GM12864 (cell line): ENCODE measurements at regions not wholly inside any gene's neighbourhood (a gene's known extent, or its start where the extent isn't known, plus 50 kb on each side); places are given as distances from the start of the nearest gene placed in this dataset.
"Not testable (repeated sequence)": the region's sequence is repeated elsewhere in the genome, so short reads cannot be mapped to it uniquely, and the experiment has no call there.

Experiments used
- DNase-seq: peaks from one replicate; pipeline ENCODE4 v3.0.0-alpha.2; 2011; ENCODE audit warnings: low read depth
- H3K4me3 ChIP-seq: 2 replicates; pipeline ENCODE4 v1.5.1; 2011; ENCODE audit warnings: mild to moderate bottlenecking, low read depth, low read length, control low read depth
- CTCF ChIP-seq: IDR thresholded peaks from 2 replicates; pipeline ENCODE4 v1.5.1; 2011; ENCODE audit warnings: low read depth, mild to moderate bottlenecking, moderate library complexity, low read length, control low read depth, inconsistent platforms; ENCODE audit errors: missing control alignments

- no peak for TF ChIP-seq CTCF
- DNase-seq = no peak
- no peak overlapping the region for H3K4me3 ChIP-seq
Observed at GRCh38 chr16:48961546-48961945, 320.1 kb downstream of the CBLN1 start.

DNA sequence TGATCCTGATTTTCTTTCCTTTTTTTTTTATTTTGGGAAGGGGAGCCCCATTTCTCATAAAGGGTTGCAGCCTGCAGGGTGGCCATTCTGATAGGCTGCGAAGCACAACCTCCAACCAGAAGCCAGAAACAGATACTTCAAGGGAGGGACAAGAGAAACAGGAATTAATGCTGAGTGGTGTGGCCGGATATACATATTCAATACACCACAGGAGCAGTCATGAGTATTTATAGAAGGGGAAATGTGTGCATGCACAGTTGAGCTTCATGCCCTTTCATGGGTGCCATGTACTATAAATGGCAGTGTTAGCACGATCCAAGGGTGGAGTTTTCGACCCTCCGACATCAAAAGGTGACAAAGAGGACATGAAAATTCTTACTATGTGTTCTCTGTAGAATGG lies 320.8 kb downstream of the CBLN1 start:
- no peak for TF ChIP-seq CTCF
- H3K4me3 ChIP-seq = no peak overlapping the region
- DNase-seq = peak; percentile 22

DNA sequence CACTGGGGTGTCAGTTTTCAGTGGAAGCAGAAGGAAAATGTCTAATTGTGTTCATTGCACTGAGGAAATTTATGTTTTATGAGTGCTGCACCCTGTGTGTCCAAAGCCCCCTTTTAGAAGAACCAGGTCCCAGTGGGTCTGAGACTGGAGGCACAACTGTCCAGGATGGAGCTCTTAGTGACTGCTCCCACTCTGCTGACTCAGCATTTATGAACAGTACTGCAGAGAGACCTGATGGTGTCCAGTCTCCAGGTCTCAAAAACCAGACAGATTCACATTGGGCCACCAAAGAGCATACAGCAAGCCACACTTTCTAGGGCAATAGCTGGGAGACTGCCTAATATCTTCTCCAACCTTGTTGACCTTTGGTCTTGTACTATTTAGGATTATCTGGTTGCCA lies 321.9 kb downstream of the CBLN1 start:
- no peak for DNase-seq
- H3K4me3 ChIP-seq = no peak overlapping the region
- TF ChIP-seq CTCF = no peak

DNA sequence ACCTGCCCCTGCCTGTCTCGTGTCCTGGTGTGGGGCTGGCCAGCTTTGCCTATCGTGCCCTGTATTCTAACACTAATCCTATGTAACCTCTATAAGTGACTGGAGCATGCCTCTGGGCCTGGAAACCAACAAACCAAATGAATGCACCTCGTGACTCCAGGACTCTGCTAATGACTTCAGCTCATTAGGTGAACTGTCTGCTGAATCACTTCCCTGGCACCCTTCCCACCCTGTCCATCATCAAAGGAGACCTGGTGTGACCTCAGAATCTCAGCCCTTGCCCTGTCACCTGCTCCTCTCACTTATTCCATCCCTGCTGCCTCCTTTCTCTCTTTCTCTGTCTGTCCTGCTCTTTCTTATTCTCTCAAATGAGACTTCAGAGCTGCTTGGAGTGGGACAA lies 322.4 kb downstream of the CBLN1 start:
- DNase-seq = no peak
- H3K4me3 ChIP-seq = no peak overlapping the region
- no peak for TF ChIP-seq CTCF

GRCh38 chr16:48958681-48959080 lies 323.0 kb downstream of the CBLN1 start:
- TF ChIP-seq CTCF = no peak

DNA sequence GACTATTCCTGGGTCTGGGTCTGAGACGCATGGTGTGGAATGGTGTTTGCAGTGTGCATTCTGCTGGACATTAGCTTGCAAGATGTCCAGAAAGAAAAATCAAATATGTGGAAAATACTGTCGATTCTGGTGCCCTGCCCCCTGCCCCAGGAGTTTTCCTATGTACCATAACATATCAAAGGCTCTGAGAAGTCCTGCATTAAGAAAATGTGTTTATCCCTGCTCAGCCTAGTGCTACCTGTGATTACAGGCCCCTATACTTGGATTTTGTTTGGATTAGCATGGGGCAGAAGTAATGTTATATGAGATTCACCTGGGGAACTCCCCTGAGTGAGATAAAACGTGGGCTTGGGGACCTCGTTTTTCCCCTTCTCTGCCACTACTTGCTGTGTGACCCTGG lies 325.0 kb downstream of the CBLN1 start:
- no peak overlapping the region for H3K4me3 ChIP-seq
- DNase-seq = no peak
- TF ChIP-seq CTCF = no peak

More at GRCh38 chr16:48958681-48959080, 323.0 kb downstream of the CBLN1 start:
- DNase-seq = no peak
- no peak overlapping the region for H3K4me3 ChIP-seq

GRCh38 chr16:48955837-48956236 lies 325.8 kb downstream of the CBLN1 start:
- H3K4me3 ChIP-seq = no peak overlapping the region
- no peak for TF ChIP-seq CTCF
- DNase-seq = no peak

DNA sequence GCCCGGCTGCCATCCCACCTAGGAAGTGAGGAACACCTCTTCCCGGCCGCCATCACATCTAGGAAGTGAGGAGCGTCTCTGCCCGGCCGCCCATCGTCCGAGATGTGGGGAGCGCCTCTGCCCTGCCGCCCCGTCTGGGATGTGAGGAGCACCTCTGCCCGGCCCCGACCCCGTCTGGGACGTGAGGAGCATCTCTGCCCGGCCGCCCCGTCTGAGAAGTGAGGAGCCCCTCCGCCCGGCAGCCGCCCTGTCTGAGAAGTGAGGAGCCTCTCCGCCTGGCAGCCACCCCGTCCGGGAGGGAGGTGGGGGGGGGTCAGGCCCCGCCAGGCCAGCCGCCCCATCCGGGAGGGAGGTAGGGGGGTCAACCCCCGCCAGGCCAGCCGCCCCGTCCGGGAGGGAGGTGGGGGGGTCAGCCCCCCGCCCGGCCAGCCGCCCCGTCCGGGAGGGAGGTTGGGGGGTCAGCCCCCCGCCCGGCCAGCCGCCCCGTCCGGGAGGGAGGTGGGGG lies 330.0 kb downstream of the CBLN1 start:
- DNase-seq, H3K4me3 ChIP-seq: not testable (repeated sequence)
